Trophoblast cell (in vitro differentiated cells and primary cell): ENCODE measurements at regions not wholly inside any gene's neighbourhood (a gene's known extent, or its start where the extent isn't known, plus 50 kb on each side); places are given as distances from the start of the nearest gene placed in this dataset.

Experiments used
- DNase-seq, 2 donors: peaks; one replicate each; pipeline ENCODE4 v3.0.0-alpha.2; 2016
- H2AFZ ChIP-seq: 2 replicates; pipeline ENCODE4 v1.6.1; 2013; ENCODE audit warnings: low read length, moderate library complexity, mild to moderate bottlenecking; ENCODE audit not compliant: insufficient read depth, poor library complexity
- H2AK5ac ChIP-seq: 2 replicates; pipeline ENCODE4 v1.6.1; 2013; ENCODE audit warnings: mild to moderate bottlenecking, low read length
- H2BK120ac ChIP-seq: 2 replicates; pipeline ENCODE4 v1.6.1; 2013; ENCODE audit warnings: low read length, mild to moderate bottlenecking, moderate library complexity; ENCODE audit not compliant: insufficient read depth, poor library complexity
- H2BK12ac ChIP-seq: 2 replicates; pipeline ENCODE4 v1.6.1; 2013; ENCODE audit warnings: mild to moderate bottlenecking, low read length, moderate library complexity
- H2BK5ac ChIP-seq: 2 replicates; pipeline ENCODE4 v1.6.1; 2013; ENCODE audit warnings: low read length, low read depth, moderate library complexity, mild to moderate bottlenecking; ENCODE audit not compliant: poor library complexity
- H3K14ac ChIP-seq: 2 replicates; pipeline ENCODE4 v1.6.1; 2013; ENCODE audit warnings: mild to moderate bottlenecking, low read length
- H3K18ac ChIP-seq: 2 replicates; pipeline ENCODE4 v1.6.1; 2013; ENCODE audit warnings: mild to moderate bottlenecking, low read length
- H3K23ac ChIP-seq: 2 replicates; pipeline ENCODE4 v1.6.1; 2013; ENCODE audit warnings: low read length
- H3K27ac ChIP-seq: 2 replicates; pipeline ENCODE4 v1.5.1; 2013; ENCODE audit warnings: low read depth, mild to moderate bottlenecking, inconsistent platforms, low read length, moderate library complexity
- H3K27me3 ChIP-seq: 2 replicates; pipeline ENCODE4 v1.6.1; 2013; ENCODE audit warnings: inconsistent platforms, mild to moderate bottlenecking, low read length, moderate library complexity; ENCODE audit not compliant: insufficient read depth
- H3K36me3 ChIP-seq, 2 experiments: 1 replicate in 1 of 2; 2 replicates in 1 of 2; pipeline ENCODE4 v1.6.1; 2013; ENCODE audit warnings: low read length in 2 of 2, mild to moderate bottlenecking in 2 of 2, moderate library complexity in 1 of 2; ENCODE audit not compliant: insufficient read depth in 2 of 2, control insufficient read depth in 1 of 2
- H3K4ac ChIP-seq: 2 replicates; pipeline ENCODE4 v1.6.1; 2013; ENCODE audit warnings: low read depth, mild to moderate bottlenecking, low read length, moderate library complexity
- H3K4me1 ChIP-seq, 2 experiments: 1 replicate in 1 of 2; 2 replicates in 1 of 2; pipeline ENCODE4 v1.6.1; 2013; ENCODE audit warnings: low read length in 2 of 2, mild to moderate bottlenecking in 2 of 2, moderate library complexity in 1 of 2; ENCODE audit not compliant: insufficient read depth in 2 of 2, control insufficient read depth in 1 of 2
- H3K4me2 ChIP-seq: 2 replicates; pipeline ENCODE4 v1.6.1; 2013; ENCODE audit warnings: inconsistent platforms, mild to moderate bottlenecking, low read length, moderate library complexity
- H3K4me3 ChIP-seq: 2 replicates; pipeline ENCODE4 v1.5.1; 2013; ENCODE audit warnings: mild to moderate bottlenecking, low read depth, low read length, inconsistent platforms
- H3K79me1 ChIP-seq: one replicate; pipeline ENCODE4 v1.6.1; 2013; ENCODE audit warnings: low read length
- H3K79me2 ChIP-seq: 2 replicates; pipeline ENCODE4 v1.6.1; 2013; ENCODE audit warnings: low read length, mild to moderate bottlenecking; ENCODE audit not compliant: control insufficient read depth, insufficient read depth, poor library complexity
- H3K9ac ChIP-seq: 2 replicates; pipeline ENCODE4 v1.6.1; 2013; ENCODE audit warnings: mild to moderate bottlenecking, low read length
- H3K9me3 ChIP-seq: 2 replicates; pipeline ENCODE4 v1.6.1; 2013; ENCODE audit warnings: low read depth, mild to moderate bottlenecking, control low read depth, inconsistent platforms, low read length; ENCODE audit not compliant: insufficient read depth
- H4K12ac ChIP-seq: 2 replicates; pipeline ENCODE4 v1.6.1; 2013; ENCODE audit warnings: low read depth, mild to moderate bottlenecking, low read length, moderate library complexity
- H4K8ac ChIP-seq: 2 replicates; pipeline ENCODE4 v1.6.1; 2013; ENCODE audit warnings: low read depth, mild to moderate bottlenecking, low read length, moderate library complexity
- H4K91ac ChIP-seq: one replicate; pipeline ENCODE4 v1.6.1; 2013; ENCODE audit warnings: low read depth, mild to moderate bottlenecking, low read length, moderate library complexity
- WGBS: extraction: QIAGEN DNeasy Blood & Tissue Kit; methylation state at CpG from one replicate; pipeline ENCODE4 v1.1.7; 2013; ENCODE audit warnings: missing lambda C conversion rate; ENCODE audit not compliant: insufficient read length, insufficient coverage; ENCODE audit errors: extremely low coverage; 5-methylcytosine and 5-hydroxymethylcytosine counted together

GRCh38 chr2:196454492-196454891 is 185.0 kb upstream of the CCDC150 start:
- Histone ChIP-seq H3K9me3 (no peaks in the 10 kb centered on the region), H3K23ac (no peak overlapping the region), H4K12ac (no peak overlapping the region), H3K4me2 (no peak overlapping the region), H3K4me1 (no peaks in the 10 kb centered on the region), H3K14ac (no peak overlapping the region), H3K18ac (no peak overlapping the region), H2BK120ac (no peak overlapping the region), H2BK12ac (no peak overlapping the region), H3K27me3 (no peaks in the 10 kb centered on the region), H3K27ac (no peak overlapping the region), H2AK5ac (no peak overlapping the region), H3K9ac (no peak overlapping the region), H3K4me3 (no peak overlapping the region), H4K91ac (no peak overlapping the region), H3K36me3 (no peaks in the 10 kb centered on the region), H2BK5ac (no peak overlapping the region), H3K79me2 (no peaks in the 10 kb centered on the region), H3K4ac (no peak overlapping the region), H4K8ac (no peak overlapping the region), H3K79me1 (no peaks in the 10 kb centered on the region), H2AFZ (no peak overlapping the region)
- no CpG with 5 or more reads among the region's 1 CpG for WGBS
- DNase-seq, result peak in 1 of 2 donors; percentile 53

DNA sequence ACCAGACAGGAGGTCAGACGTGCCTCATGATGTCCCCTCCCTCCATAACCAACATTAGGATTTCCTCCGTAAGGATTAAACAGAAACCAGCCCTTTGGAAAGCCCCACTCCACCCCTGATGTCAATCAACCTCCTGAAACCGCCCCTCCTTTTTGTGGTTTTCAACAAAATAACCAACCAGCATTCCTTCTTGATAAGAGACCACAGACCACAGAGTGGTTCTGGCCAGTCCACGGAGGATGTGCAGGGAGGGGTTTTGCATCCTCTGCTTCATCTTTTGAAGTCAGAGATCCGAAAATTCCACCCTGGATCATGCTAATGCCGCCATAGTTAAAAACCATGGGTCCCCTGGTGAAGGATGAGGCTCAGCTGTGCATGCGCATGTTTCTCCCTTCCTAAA is 180.0 kb upstream of the CCDC150 start:
- Histone ChIP-seq H3K36me3 (no peaks in the 10 kb centered on the region), H2AK5ac (no peak overlapping the region), H3K4me1 (no peaks in the 10 kb centered on the region), H3K4me3 (no peak overlapping the region), H3K18ac (no peak overlapping the region), H2BK5ac (no peak overlapping the region), H3K23ac (no peak overlapping the region), H3K4me2 (no peak overlapping the region), H2AFZ (no peak overlapping the region), H3K27ac (no peak overlapping the region), H4K12ac (no peak overlapping the region), H3K4ac (no peak overlapping the region), H3K79me1 (no peaks in the 10 kb centered on the region), H4K91ac (no peak overlapping the region), H3K9me3 (no peaks in the 10 kb centered on the region), H2BK12ac (no peak overlapping the region), H4K8ac (no peak overlapping the region), H3K14ac (no peak overlapping the region), H2BK120ac (no peak overlapping the region), H3K27me3 (no peaks in the 10 kb centered on the region), H3K79me2 (no peaks in the 10 kb centered on the region), H3K9ac (no peak overlapping the region)
- no peak for DNase-seq
- no CpG with 5 or more reads among the region's 7 CpGs for WGBS

GRCh38 chr2:196463706-196464105 is 175.8 kb upstream of the CCDC150 start:
- H3K79me1 ChIP-seq, result no peaks in the 10 kb centered on the region
- no CpG with 5 or more reads among the region's 1 CpG for WGBS
- H3K4me2 ChIP-seq, result no peak overlapping the region
- H3K9me3 ChIP-seq, result no peaks in the 10 kb centered on the region
- H2AK5ac ChIP-seq, result no peak overlapping the region
- H3K4me1 ChIP-seq, result no peaks in the 10 kb centered on the region
- no peak overlapping the region for H2BK120ac ChIP-seq
- H2AFZ ChIP-seq, result no peak overlapping the region
- no peak overlapping the region for H3K14ac ChIP-seq
- H3K18ac ChIP-seq, result no peak overlapping the region
- H3K4me3 ChIP-seq, result no peak overlapping the region
- H3K27me3 ChIP-seq, result no peaks in the 10 kb centered on the region
- H3K4ac ChIP-seq, result no peak overlapping the region
- H2BK12ac ChIP-seq, result no peak overlapping the region
- no peaks in the 10 kb centered on the region for H3K36me3 ChIP-seq
- no peak for DNase-seq
- H3K9ac ChIP-seq, result no peak overlapping the region
- no peak overlapping the region for H4K91ac ChIP-seq
- H2BK5ac ChIP-seq, result no peak overlapping the region
- H3K79me2 ChIP-seq, result no peaks in the 10 kb centered on the region
- no peak overlapping the region for H4K12ac ChIP-seq
- no peak overlapping the region for H3K27ac ChIP-seq
- no peak overlapping the region for H4K8ac ChIP-seq
- H3K23ac ChIP-seq, result no peak overlapping the region

DNA sequence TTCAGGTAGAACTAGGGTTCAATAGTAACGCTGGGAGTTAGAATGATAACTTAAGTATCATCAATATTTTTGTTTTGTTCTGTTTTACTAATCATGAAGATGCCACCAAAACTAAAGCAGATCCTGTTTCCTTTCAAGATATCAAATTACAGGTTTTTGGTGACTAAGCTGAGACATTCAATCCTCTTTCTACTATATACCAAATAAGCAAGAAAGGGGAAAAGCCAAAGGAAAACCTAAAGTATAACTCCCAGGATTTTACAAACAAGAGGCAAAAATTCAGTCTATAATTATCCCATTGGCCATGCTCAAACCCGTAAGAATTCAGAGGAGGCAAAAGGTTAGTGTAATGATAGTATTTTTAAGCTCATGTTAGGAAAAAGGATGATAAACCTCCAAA is 175.2 kb upstream of the CCDC150 start:
- no peak overlapping the region for H2BK120ac ChIP-seq
- DNase-seq, result no peak
- no peaks in the 10 kb centered on the region for H3K27me3 ChIP-seq
- no peaks in the 10 kb centered on the region for H3K36me3 ChIP-seq
- H3K79me1 ChIP-seq, result no peaks in the 10 kb centered on the region
- no peak overlapping the region for H3K9ac ChIP-seq
- H3K4me3 ChIP-seq, result no peak overlapping the region
- H3K14ac ChIP-seq, result no peak overlapping the region
- no peak overlapping the region for H3K4ac ChIP-seq
- no peak overlapping the region for H3K23ac ChIP-seq
- no peaks in the 10 kb centered on the region for H3K79me2 ChIP-seq
- no peak overlapping the region for H2AFZ ChIP-seq
- H4K91ac ChIP-seq, result no peak overlapping the region
- no peaks in the 10 kb centered on the region for H3K9me3 ChIP-seq
- no peak overlapping the region for H3K4me2 ChIP-seq
- H2BK5ac ChIP-seq, result no peak overlapping the region
- H3K27ac ChIP-seq, result no peak overlapping the region
- H3K4me1 ChIP-seq, result no peaks in the 10 kb centered on the region
- no peak overlapping the region for H2BK12ac ChIP-seq
- H3K18ac ChIP-seq, result no peak overlapping the region
- H4K8ac ChIP-seq, result no peak overlapping the region
- H4K12ac ChIP-seq, result no peak overlapping the region
- no CpG with 5 or more reads among the region's 2 CpGs for WGBS
- H2AK5ac ChIP-seq, result no peak overlapping the region
